ENCODE measurements at regions not wholly inside any gene's neighbourhood (a gene's known extent, or its start where the extent isn't known, plus 50 kb on each side); places are given as distances from the start of the nearest gene placed in this dataset.

DNA sequence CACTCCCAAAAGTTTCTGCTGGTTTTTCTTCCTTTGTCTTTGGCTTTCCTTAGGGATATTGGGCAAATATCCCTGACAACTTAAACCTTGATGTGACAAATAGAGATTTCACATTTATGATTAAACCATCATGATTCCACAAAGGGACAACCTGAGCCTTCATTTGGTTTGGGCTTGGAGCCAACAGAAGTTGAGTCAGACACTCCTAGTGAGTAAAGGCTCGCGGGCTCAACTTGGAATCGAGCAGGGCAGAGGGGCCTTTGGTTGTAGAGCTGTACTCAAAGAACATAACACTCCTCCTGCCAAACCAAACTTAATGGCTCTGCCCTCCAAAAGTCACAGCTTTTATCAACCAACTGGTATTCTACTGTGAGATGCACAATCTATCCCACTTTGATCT lies 290.2 kb upstream of the MAP3K1 start:
- TF ChIP-seq, protein P1, sequence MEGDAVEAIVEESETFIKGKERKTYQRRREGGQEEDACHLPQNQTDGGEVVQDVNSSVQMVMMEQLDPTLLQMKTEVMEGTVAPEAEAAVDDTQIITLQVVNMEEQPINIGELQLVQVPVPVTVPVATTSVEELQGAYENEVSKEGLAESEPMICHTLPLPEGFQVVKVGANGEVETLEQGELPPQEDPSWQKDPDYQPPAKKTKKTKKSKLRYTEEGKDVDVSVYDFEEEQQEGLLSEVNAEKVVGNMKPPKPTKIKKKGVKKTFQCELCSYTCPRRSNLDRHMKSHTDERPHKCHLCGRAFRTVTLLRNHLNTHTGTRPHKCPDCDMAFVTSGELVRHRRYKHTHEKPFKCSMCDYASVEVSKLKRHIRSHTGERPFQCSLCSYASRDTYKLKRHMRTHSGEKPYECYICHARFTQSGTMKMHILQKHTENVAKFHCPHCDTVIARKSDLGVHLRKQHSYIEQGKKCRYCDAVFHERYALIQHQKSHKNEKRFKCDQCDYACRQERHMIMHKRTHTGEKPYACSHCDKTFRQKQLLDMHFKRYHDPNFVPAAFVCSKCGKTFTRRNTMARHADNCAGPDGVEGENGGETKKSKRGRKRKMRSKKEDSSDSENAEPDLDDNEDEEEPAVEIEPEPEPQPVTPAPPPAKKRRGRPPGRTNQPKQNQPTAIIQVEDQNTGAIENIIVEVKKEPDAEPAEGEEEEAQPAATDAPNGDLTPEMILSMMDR (IDR thresholded peaks at IDR 0.05) = no peak
- TF ChIP-seq POLR2A (IDR thresholded peaks at IDR 0.05) = no peak

Measured in right lobe of liver (tissue), 4 donors.